Smooth muscle cell (in vitro differentiated cells): ENCODE measurements at regions not wholly inside any gene's neighbourhood (a gene's known extent, or its start where the extent isn't known, plus 50 kb on each side); places are given as distances from the start of the nearest gene placed in this dataset.
"Not testable (repeated sequence)": the region's sequence is repeated elsewhere in the genome, so short reads cannot be mapped to it uniquely, and the experiment has no call there.

Source experiments
- DNase-seq: peaks from one replicate; lab custom pipeline; 2025; ENCODE audit not compliant: unreplicated experiment; lab: John Stamatoyannopoulos, UW
- H2AFZ ChIP-seq: fragments of 200-600 bp; sonication (generic); 2 replicates; pipeline ENCODE4 v1.6.0; 2016; ENCODE audit warnings: antibody characterized with exemption, low read depth, mild to moderate bottlenecking
- H3F3A ChIP-seq: fragments of 200-600 bp; sonication (generic); 2 replicates; pipeline ENCODE4 v1.6.0; 2017; ENCODE audit warnings: antibody characterized with exemption, low read depth
- H3K27ac ChIP-seq: fragments of 200-600 bp; sonication (generic); 2 replicates; pipeline ENCODE4 v1.5.1; 2016; ENCODE audit warnings: low read depth, mild to moderate bottlenecking
- H3K27me3 ChIP-seq: fragments of 200-600 bp; sonication (generic); 2 replicates; pipeline ENCODE4 v1.6.1; 2016; ENCODE audit warnings: low read depth, mild to moderate bottlenecking
- H3K36me3 ChIP-seq: fragments of 200-600 bp; sonication (generic); 2 replicates; pipeline ENCODE4 v1.5.1; 2016; ENCODE audit warnings: low read depth
- H3K4me1 ChIP-seq: fragments of 200-600 bp; sonication (generic); 2 replicates; pipeline ENCODE4 v1.5.1; 2016; ENCODE audit warnings: low read depth
- H3K4me2 ChIP-seq: fragments of 200-600 bp; sonication (generic); 2 replicates; pipeline ENCODE4 v1.6.0; 2016; ENCODE audit warnings: mild to moderate bottlenecking
- H3K4me3 ChIP-seq: fragments of 200-600 bp; sonication (generic); 2 replicates; pipeline ENCODE4 v1.5.1; 2016; ENCODE audit warnings: mild to moderate bottlenecking
- H3K79me2 ChIP-seq: fragments of 200-600 bp; sonication (generic); 2 replicates; pipeline ENCODE4 v1.6.0; 2016; ENCODE audit warnings: low read depth, mild to moderate bottlenecking
- H3K9ac ChIP-seq: fragments of 200-600 bp; sonication (generic); 2 replicates; pipeline ENCODE4 v1.6.0; 2016; ENCODE audit warnings: low read depth
- H3K9me3 ChIP-seq: fragments of 200-600 bp; sonication (generic); replicated peaks from 2 replicates; pipeline ENCODE4 v1.5.1; 2016; ENCODE audit warnings: low read depth
- H4K20me1 ChIP-seq: fragments of 200-600 bp; sonication (generic); 2 replicates; pipeline ENCODE4 v1.6.0; 2016; ENCODE audit warnings: low read depth
- CTCF ChIP-seq: fragments of 200-600 bp; sonication (generic); IDR thresholded peaks from 2 replicates; pipeline ENCODE4 v1.5.1; 2017; ENCODE audit warnings: borderline replicate concordance, mild to moderate bottlenecking, antibody characterized with exemption; ENCODE audit not compliant: insufficient read depth, poor library complexity, severe bottlenecking
- WGBS: methylation state at CpG from one replicate; pipeline ENCODE4 v1.1.7; 2016; ENCODE audit warnings: low lambda C conversion rate; 5-methylcytosine and 5-hydroxymethylcytosine counted together

- Histone ChIP-seq H2AFZ (no peak overlapping the region), H3K27me3 (peaks cover 19% of the 10 kb centered on the region), H3K27ac (no peak overlapping the region), H3K4me3 (no peak overlapping the region), H3K4me1 (peaks cover 6% of the 10 kb centered on the region), H3K9ac (no peak overlapping the region), H3F3A (no peaks in the 10 kb centered on the region), H3K9me3 (no peaks in the 10 kb centered on the region), H3K4me2 (no peak overlapping the region), H3K79me2 (no peaks in the 10 kb centered on the region), H4K20me1 (no peaks in the 10 kb centered on the region), H3K36me3 (no peaks in the 10 kb centered on the region)
- TF ChIP-seq CTCF = no peak
- WGBS = 100% methylated on average over 1 of the region's 1 CpG
- DNase-seq = no peak
Observed at GRCh38 chr4:9599266-9599665, 155.1 kb downstream of the DEFB131A start.

- no peaks in the 10 kb centered on the region for H3K79me2 ChIP-seq
- no peaks in the 10 kb centered on the region for H3K36me3 ChIP-seq
- H3K9me3 ChIP-seq = no peaks in the 10 kb centered on the region
- peaks cover 6% of the 10 kb centered on the region for H3K4me1 ChIP-seq
- H4K20me1 ChIP-seq = no peaks in the 10 kb centered on the region
- H3K4me3 ChIP-seq = no peak overlapping the region
- no peak overlapping the region for H3K9ac ChIP-seq
- TF ChIP-seq CTCF = no peak
- 86% methylated on average over 19 of the region's 19 CpGs for WGBS
- no peak overlapping the region for H3K4me2 ChIP-seq
- no peak overlapping the region for H2AFZ ChIP-seq
- H3K27me3 ChIP-seq = peaks cover 19% of the 10 kb centered on the region
- no peaks in the 10 kb centered on the region for H3F3A ChIP-seq
- no peak for DNase-seq
- H3K27ac ChIP-seq = no peak overlapping the region
Observed at GRCh38 chr4:9600246-9600645, 156.0 kb downstream of the DEFB131A start.

GRCh38 chr4:9602389-9602914 lies 158.2 kb downstream of the DEFB131A start:
- 83% methylated on average over 18 of the region's 18 CpGs for WGBS
- no peak overlapping the region for H3K27ac ChIP-seq

GRCh38 chr4:9604031-9604892 lies 160.0 kb downstream of the DEFB131A start:
- not testable (repeated sequence) for H3K36me3 ChIP-seq, DNase-seq, H3K4me1 ChIP-seq, H4K20me1 ChIP-seq, H3F3A ChIP-seq, H3K9me3 ChIP-seq, H3K79me2 ChIP-seq, H2AFZ ChIP-seq
- H3K27ac ChIP-seq = peak overlapping the region; percentile 60
- H3K27me3 ChIP-seq = peaks cover 17% of the 10 kb centered on the region
- WGBS = 47% methylated on average over 17 of the region's 17 CpGs
- peak overlapping the region; percentile 25 for H3K4me3 ChIP-seq
- peak overlapping the region; percentile 12 for H3K4me2 ChIP-seq
- H3K9ac ChIP-seq = peak overlapping the region; percentile 4

More at GRCh38 chr4:9602389-9602914, 158.2 kb downstream of the DEFB131A start:
- TF ChIP-seq CTCF = no peak
- H3F3A ChIP-seq = no peaks in the 10 kb centered on the region
- no peaks in the 10 kb centered on the region for H3K36me3 ChIP-seq
- peaks cover 6% of the 10 kb centered on the region for H3K4me1 ChIP-seq
- H2AFZ ChIP-seq = no peak overlapping the region
- no peaks in the 10 kb centered on the region for H3K9me3 ChIP-seq
- no peak for DNase-seq
- peaks cover 19% of the 10 kb centered on the region for H3K27me3 ChIP-seq
- H4K20me1 ChIP-seq = no peaks in the 10 kb centered on the region
- no peak overlapping the region for H3K9ac ChIP-seq
- no peak overlapping the region for H3K4me3 ChIP-seq
- H3K79me2 ChIP-seq = no peaks in the 10 kb centered on the region
- no peak overlapping the region for H3K4me2 ChIP-seq

- not testable (repeated sequence) for H3K4me3 ChIP-seq, H3K4me1 ChIP-seq, H3K79me2 ChIP-seq, H4K20me1 ChIP-seq, H3K36me3 ChIP-seq, H3K4me2 ChIP-seq, H3K9ac ChIP-seq, H2AFZ ChIP-seq, H3K9me3 ChIP-seq, H3F3A ChIP-seq, DNase-seq, H3K27ac ChIP-seq
- H3K27me3 ChIP-seq = peaks cover 15% of the 10 kb centered on the region
- WGBS = 66% methylated on average over 5 of the region's 5 CpGs
Observed at GRCh38 chr4:9604893-9605190, 160.6 kb downstream of the DEFB131A start.
